ENCODE measurements at regions not wholly inside any gene's neighbourhood (a gene's known extent, or its start where the extent isn't known, plus 50 kb on each side); places are given as distances from the start of the nearest gene placed in this dataset.

DNA sequence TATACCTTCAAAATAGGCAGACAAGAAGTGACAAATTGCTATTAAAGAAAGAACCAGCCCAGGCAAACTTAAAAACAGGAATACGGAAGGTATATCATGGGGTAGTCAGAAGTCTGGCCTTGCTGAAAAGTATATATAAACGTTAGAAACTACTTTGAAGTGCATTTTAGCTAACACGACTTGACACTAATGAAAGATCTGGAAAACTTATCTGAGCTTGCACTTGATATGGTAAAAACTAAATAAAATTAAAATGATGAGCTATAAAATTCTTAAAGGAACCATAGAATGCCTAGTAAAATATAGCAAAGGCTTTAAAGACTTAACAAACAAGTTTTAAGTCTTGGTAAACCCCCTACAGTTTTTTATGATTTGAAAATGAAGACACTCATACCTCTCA, 795.3 kb upstream of the PCDH20 start:
- Mint-ChIP-seq H3K9me3 (ENCODE audit: low read depth) (no peaks in the 10 kb centered on the region), H3K27ac (ENCODE audit: unreplicated experiment) (no peak overlapping the region), H3K36me3 (ENCODE audit: low read depth) (no peaks in the 10 kb centered on the region), H3K4me3 (ENCODE audit: unreplicated experiment) (no peak overlapping the region), H3K4me1 (ENCODE audit: low read depth) (peaks cover 9% of the 10 kb centered on the region), H3K27me3 (ENCODE audit: low read depth) (no peaks in the 10 kb centered on the region)
- DNase-seq (ENCODE audit: low spot score) = no peak
- TF ChIP-seq, protein P1, sequence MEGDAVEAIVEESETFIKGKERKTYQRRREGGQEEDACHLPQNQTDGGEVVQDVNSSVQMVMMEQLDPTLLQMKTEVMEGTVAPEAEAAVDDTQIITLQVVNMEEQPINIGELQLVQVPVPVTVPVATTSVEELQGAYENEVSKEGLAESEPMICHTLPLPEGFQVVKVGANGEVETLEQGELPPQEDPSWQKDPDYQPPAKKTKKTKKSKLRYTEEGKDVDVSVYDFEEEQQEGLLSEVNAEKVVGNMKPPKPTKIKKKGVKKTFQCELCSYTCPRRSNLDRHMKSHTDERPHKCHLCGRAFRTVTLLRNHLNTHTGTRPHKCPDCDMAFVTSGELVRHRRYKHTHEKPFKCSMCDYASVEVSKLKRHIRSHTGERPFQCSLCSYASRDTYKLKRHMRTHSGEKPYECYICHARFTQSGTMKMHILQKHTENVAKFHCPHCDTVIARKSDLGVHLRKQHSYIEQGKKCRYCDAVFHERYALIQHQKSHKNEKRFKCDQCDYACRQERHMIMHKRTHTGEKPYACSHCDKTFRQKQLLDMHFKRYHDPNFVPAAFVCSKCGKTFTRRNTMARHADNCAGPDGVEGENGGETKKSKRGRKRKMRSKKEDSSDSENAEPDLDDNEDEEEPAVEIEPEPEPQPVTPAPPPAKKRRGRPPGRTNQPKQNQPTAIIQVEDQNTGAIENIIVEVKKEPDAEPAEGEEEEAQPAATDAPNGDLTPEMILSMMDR (IDR thresholded peaks at IDR 0.05) = no peak

DNA sequence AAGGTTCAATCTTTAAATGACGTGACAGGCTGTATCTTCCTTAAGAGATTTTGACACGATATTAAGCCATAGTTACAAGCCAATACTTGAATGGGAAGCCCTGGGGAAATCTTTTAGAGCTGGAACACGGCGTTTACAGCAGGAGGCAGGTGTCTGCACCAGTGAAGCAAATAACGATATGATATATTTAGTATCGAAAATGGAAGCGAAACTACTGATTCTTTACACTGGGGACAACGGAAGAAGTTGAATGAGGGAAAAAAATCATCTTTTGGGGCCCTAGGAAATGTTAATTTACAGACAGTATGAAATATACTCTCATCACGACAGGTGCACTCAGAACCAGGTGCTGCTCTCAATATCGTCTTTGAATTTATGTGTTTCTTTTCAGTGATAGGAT, 793.9 kb upstream of the PCDH20 start:
- Mint-ChIP-seq H3K27ac (ENCODE audit: unreplicated experiment) (no peak overlapping the region), H3K36me3 (ENCODE audit: low read depth) (no peaks in the 10 kb centered on the region), H3K9me3 (ENCODE audit: low read depth) (peaks cover 10% of the 10 kb centered on the region), H3K4me3 (ENCODE audit: unreplicated experiment) (no peak overlapping the region), H3K27me3 (ENCODE audit: low read depth) (no peaks in the 10 kb centered on the region), H3K4me1 (ENCODE audit: low read depth) (peaks cover 9% of the 10 kb centered on the region)
- TF ChIP-seq, protein P1 (IDR thresholded peaks at IDR 0.05) = no peak
- no peak for DNase-seq (ENCODE audit: low spot score)

GRCh38 chr13:62207388-62207787, 791.7 kb upstream of the PCDH20 start:
- Mint-ChIP-seq H3K27ac (ENCODE audit: unreplicated experiment) (no peak overlapping the region), H3K36me3 (ENCODE audit: low read depth) (no peaks in the 10 kb centered on the region), H3K4me3 (ENCODE audit: unreplicated experiment) (no peak overlapping the region), H3K9me3 (ENCODE audit: low read depth) (peaks cover 10% of the 10 kb centered on the region), H3K27me3 (ENCODE audit: low read depth) (no peaks in the 10 kb centered on the region), H3K4me1 (ENCODE audit: low read depth) (peaks cover 9% of the 10 kb centered on the region)
- DNase-seq (ENCODE audit: low spot score) = no peak
- TF ChIP-seq, protein P1 (IDR thresholded peaks at IDR 0.05) = no peak

GRCh38 chr13:62206165-62206564, 790.5 kb upstream of the PCDH20 start:
- peaks cover 9% of the 10 kb centered on the region for H3K4me1 Mint-ChIP-seq (ENCODE audit: low read depth)

DNA sequence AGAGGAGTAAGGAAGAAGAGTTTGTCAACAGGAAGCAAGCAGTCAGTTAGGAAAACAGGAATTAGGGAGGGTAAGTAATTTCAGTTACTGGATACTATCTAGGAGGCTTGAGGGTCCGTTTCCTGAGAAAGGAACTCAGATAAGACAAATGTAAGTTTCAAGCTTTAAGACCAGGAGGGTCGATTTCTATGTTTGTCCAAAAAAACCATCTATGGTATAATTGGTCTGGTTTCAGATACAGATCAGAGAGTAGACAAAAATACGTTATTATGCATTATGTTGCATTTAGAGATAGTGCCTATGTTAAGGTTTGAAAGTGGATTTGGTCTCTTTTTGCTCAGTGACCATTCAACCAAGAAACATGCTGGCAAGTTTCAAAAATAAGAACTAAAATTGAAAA, 789.6 kb upstream of the PCDH20 start:
- no peak for DNase-seq (ENCODE audit: low spot score)
- Mint-ChIP-seq H3K9me3 (ENCODE audit: low read depth) (peaks cover 10% of the 10 kb centered on the region), H3K36me3 (ENCODE audit: low read depth) (no peaks in the 10 kb centered on the region), H3K4me3 (ENCODE audit: unreplicated experiment) (no peak overlapping the region), H3K4me1 (ENCODE audit: low read depth) (peaks cover 9% of the 10 kb centered on the region), H3K27ac (ENCODE audit: unreplicated experiment) (no peak overlapping the region), H3K27me3 (ENCODE audit: low read depth) (no peaks in the 10 kb centered on the region)
- TF ChIP-seq, protein P1 (IDR thresholded peaks at IDR 0.05) = no peak

More at GRCh38 chr13:62206165-62206564, 790.5 kb upstream of the PCDH20 start:
- Mint-ChIP-seq H3K27ac (ENCODE audit: unreplicated experiment) (no peak overlapping the region), H3K9me3 (ENCODE audit: low read depth) (peaks cover 10% of the 10 kb centered on the region), H3K27me3 (ENCODE audit: low read depth) (no peaks in the 10 kb centered on the region), H3K36me3 (ENCODE audit: low read depth) (no peaks in the 10 kb centered on the region), H3K4me3 (ENCODE audit: unreplicated experiment) (no peak overlapping the region)
- TF ChIP-seq, protein P1 (IDR thresholded peaks at IDR 0.05) = no peak
- no peak for DNase-seq (ENCODE audit: low spot score)
